HCT116 (cell line): ENCODE measurements at regions not wholly inside any gene's neighbourhood (a gene's known extent, or its start where the extent isn't known, plus 50 kb on each side); places are given as distances from the start of the nearest gene placed in this dataset.

Experiments
- ATAC-seq: fragments of 200-7000 bp; cut with Tn5 transposase; 2 replicates; pipeline ENCODE4 v1.9.1; 2020; ENCODE audit warnings: mild to moderate bottlenecking, moderate library complexity
- BruUV-seq: library from RNA; stranded (reverse); fragments of 400-500 nt; replicated peaks from 2 replicates; lab custom pipeline; 2021; lab: Mats Ljungman, UMichigan
- CTCF ChIA-PET: fragments of 300-600 bp; sonication (Branson Sonifier 250); formaldehyde crosslinking; loops from one replicate; lab custom pipeline; 2021; ENCODE audit warnings: antibody characterized with exemption; lab: Charles Lee
- POLR2A ChIA-PET: fragments of 300-600, 350-600 bp; sonication (Branson Sonifier 250); formaldehyde crosslinking; loops from one replicate; lab custom pipeline; 2021; ENCODE audit warnings: antibody characterized with exemption; lab: Charles Lee
- RAD21 ChIA-PET, 2 experiments: fragments of 300-600 bp; sonication (Branson Sonifier 250); formaldehyde crosslinking; loops; one replicate each; lab custom pipeline; 2023; ENCODE audit warnings: low total read pairs in 2 of 2; ENCODE audit not compliant: uncharacterized antibody in 2 of 2, unreplicated experiment in 2 of 2, low non-redundant PET in 1 of 2; lab: Charles Lee
- DNase-seq: peaks from one replicate; pipeline ENCODE4 v3.0.0-alpha.2; 2010; ENCODE audit warnings: low read depth, low spot score
- H2AFZ ChIP-seq: fragments of 200-600 bp; shearing (Covaris generic), sonication (generic); 2 replicates; pipeline ENCODE4 v1.6.1; 2017; ENCODE audit warnings: low read depth, mixed run types, mixed read lengths, antibody characterized with exemption, low read length; ENCODE audit not compliant: poor library complexity, severe bottlenecking
- H3K27ac ChIP-seq: 2 replicates; pipeline ENCODE4 v1.5.1; 2012; ENCODE audit warnings: low read depth, low read length
- H3K27me3 ChIP-seq: fragments of 200-600 bp; sonication (generic); 2 replicates; pipeline ENCODE4 v1.6.1; 2016; ENCODE audit warnings: mixed run types, low read length, mixed read lengths; ENCODE audit not compliant: insufficient read depth
- H3K36me3 ChIP-seq, 2 experiments: fragments of 200-500 bp in 1 of 2; fragments of 200-600 bp in 1 of 2; sonication (Bioruptor generic) in 1 of 2; sonication (generic) in 1 of 2; 2 replicates each; pipeline versions ENCODE4 v1.5.1 to v1.6.1; 2014 to 2016; ENCODE audit warnings: low read length in 2 of 2, inconsistent platforms in 1 of 2, mixed read lengths in 1 of 2, mixed run types in 1 of 2; ENCODE audit not compliant: insufficient read depth in 2 of 2, control insufficient read depth in 1 of 2
- H3K4me1 ChIP-seq, 2 experiments: fragments of 200-600 bp in 1 of 2; sonication (generic) in 1 of 2; 2 replicates each; pipeline versions ENCODE4 v1.5.1 to v1.6.1; 2012 to 2017; ENCODE audit warnings: low read length in 2 of 2, inconsistent platforms in 1 of 2, mild to moderate bottlenecking in 1 of 2, mixed read lengths in 1 of 2, mixed run types in 1 of 2, moderate library complexity in 1 of 2; ENCODE audit not compliant: insufficient read depth in 2 of 2, control insufficient read depth in 1 of 2
- H3K4me2 ChIP-seq: fragments of 200-600 bp; sonication (generic); 2 replicates; pipeline ENCODE4 v1.6.1; 2017; ENCODE audit warnings: mixed run types, low read length, mixed read lengths
- H3K4me3 ChIP-seq, 2 experiments: fragments of 200-600 bp in 1 of 2; sonication (generic) in 1 of 2; replicated peaks in 1 of 2; 2 replicates each; pipeline ENCODE4 v1.5.1; 2011 to 2016; ENCODE audit warnings: low read length in 2 of 2, control low read depth in 1 of 2, low read depth in 1 of 2, mild to moderate bottlenecking in 1 of 2, mixed read lengths in 1 of 2, mixed run types in 1 of 2
- H3K79me2 ChIP-seq: fragments of 200-600 bp; sonication (generic); 2 replicates; pipeline ENCODE4 v1.6.1; 2017; ENCODE audit warnings: mild to moderate bottlenecking, mixed run types, low read length, moderate library complexity, mixed read lengths; ENCODE audit not compliant: insufficient read depth
- H3K9ac ChIP-seq: fragments of 200-600 bp; sonication (generic); 2 replicates; pipeline ENCODE4 v1.6.1; 2016; ENCODE audit warnings: low read length, mixed read lengths
- H3K9me2 ChIP-seq: fragments of 200-600 bp; sonication (generic), shearing (Covaris generic); 2 replicates; pipeline ENCODE4 v1.6.1; 2017; ENCODE audit warnings: mixed run types, mild to moderate bottlenecking, moderate library complexity; ENCODE audit not compliant: insufficient read depth
- H3K9me3 ChIP-seq, 2 experiments: fragments of 200-500 bp in 1 of 2; fragments of 200-600 bp in 1 of 2; sonication (Bioruptor generic) in 1 of 2; sonication (generic) in 1 of 2; 2 replicates each; pipeline ENCODE4 v1.6.1; 2014 to 2017; ENCODE audit warnings: low read length in 2 of 2, mixed read lengths in 2 of 2, inconsistent platforms in 1 of 2, low read depth in 1 of 2, mild to moderate bottlenecking in 1 of 2, mixed run types in 1 of 2, moderate library complexity in 1 of 2; ENCODE audit not compliant: control insufficient read depth in 1 of 2, insufficient read depth in 1 of 2
- H4K20me1 ChIP-seq: fragments of 200-600 bp; sonication (generic), shearing (Covaris generic); 2 replicates; pipeline ENCODE4 v1.6.1; 2017; ENCODE audit warnings: mixed run types, mild to moderate bottlenecking, moderate library complexity; ENCODE audit not compliant: insufficient read depth
- CEBPB ChIP-seq: IDR thresholded peaks from 2 replicates; pipeline ENCODE4 v1.6.1; 2012; ENCODE audit warnings: low read depth
- EGR1 ChIP-seq: IDR thresholded peaks from 2 replicates; pipeline ENCODE4 v1.6.1; 2012; ENCODE audit warnings: low read depth
- ELF1 ChIP-seq: IDR thresholded peaks from 2 replicates; pipeline ENCODE4 v1.6.1; 2012; ENCODE audit warnings: low read depth, borderline replicate concordance
- JUND ChIP-seq: IDR thresholded peaks from 2 replicates; pipeline ENCODE4 v1.6.1; 2012
- MAX ChIP-seq: IDR thresholded peaks from 2 replicates; pipeline ENCODE4 v1.6.1; 2012
- POLR2A ChIP-seq: IDR thresholded peaks from 2 replicates; pipeline ENCODE4 v1.7.0; 2011; ENCODE audit warnings: borderline replicate concordance; ENCODE audit not compliant: insufficient read depth, insufficient read length; ENCODE audit errors: extremely low read depth
- RAD21 ChIP-seq: IDR thresholded peaks from 2 replicates; pipeline ENCODE4 v1.6.1; 2012; ENCODE audit warnings: low read depth, mild to moderate bottlenecking
- SIN3A ChIP-seq: IDR thresholded peaks from 2 replicates; pipeline ENCODE4 v1.6.1; 2012; ENCODE audit warnings: low read depth
- SRF ChIP-seq: IDR thresholded peaks from 2 replicates; pipeline ENCODE4 v1.6.1; 2012; ENCODE audit warnings: low read depth
- TCF7L2 ChIP-seq: IDR thresholded peaks from 2 replicates; pipeline ENCODE4 v1.7.0; 2011; ENCODE audit warnings: borderline replicate concordance, inconsistent platforms; ENCODE audit not compliant: insufficient read depth, insufficient read length; ENCODE audit errors: extremely low read depth
- ZNF274 ChIP-seq: fragments of 200-500 bp; sonication (Bioruptor generic); IDR thresholded peaks from 2 replicates; pipeline ENCODE4 v1.6.1; 2014; ENCODE audit warnings: mild to moderate bottlenecking, low read depth, low read length, inconsistent platforms
- intact Hi-C: fragments of 100-400 bp; cut with micrococcal nuclease; formaldehyde crosslinking; loops from 2 replicates; pipeline ENCODE4 v1.10.0; 2022
- TF ChIP-seq, protein P1 (sequence below): IDR thresholded peaks from 2 replicates; pipeline ENCODE4 v1.6.1; 2011; ENCODE audit warnings: mild to moderate bottlenecking, low read length, moderate library complexity; ENCODE audit not compliant: insufficient replicate concordance; ENCODE audit errors: extremely low read depth

DNA sequence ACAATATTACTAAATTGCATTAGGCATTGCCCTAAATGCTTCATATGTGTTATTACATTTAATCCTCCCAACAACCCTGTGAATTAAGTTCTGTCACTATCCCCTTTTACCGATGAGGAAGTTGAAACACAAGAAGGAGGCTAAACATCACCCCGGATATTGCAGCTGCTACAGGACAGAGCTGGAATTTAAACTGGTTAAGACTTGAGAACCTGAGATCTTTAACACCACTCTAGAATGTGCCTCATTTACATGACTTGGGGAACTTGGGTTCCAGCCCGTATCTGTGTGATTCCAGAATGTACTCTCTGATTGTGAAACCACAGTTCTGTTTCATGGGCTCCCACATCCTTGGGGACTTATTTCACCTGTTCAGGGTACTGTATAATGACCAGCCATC is 165.1 kb upstream of the PPARGC1A start:
- Histone ChIP-seq H3K9me3 (no peaks in the 10 kb centered on the region; a peak in 1 of 4 replicates), H3K27ac (no peak overlapping the region), H3K36me3 (no peaks in the 10 kb centered on the region), H3K27me3 (no peaks in the 10 kb centered on the region), H3K4me2 (no peak overlapping the region), H3K79me2 (no peaks in the 10 kb centered on the region), H3K9ac (no peak overlapping the region), H3K4me1 (no peaks in the 10 kb centered on the region), H2AFZ (no peak overlapping the region), H3K4me3 (no peak overlapping the region), H4K20me1 (no peaks in the 10 kb centered on the region), H3K9me2 (no peaks in the 10 kb centered on the region)
- POLR2A ChIA-PET, result no interaction called here
- intact Hi-C loops, result no loop called here
- TF ChIP-seq JUND, result no peak
- TF ChIP-seq TCF7L2, result no peak
- TF ChIP-seq CEBPB, result no peak
- no peak for TF ChIP-seq MAX
- TF ChIP-seq SRF, result no peak
- no peak for TF ChIP-seq ELF1
- RAD21 ChIA-PET, result no interaction called here
- no peak for DNase-seq
- CTCF ChIA-PET, result no interaction called here
- BruUV-seq, result no TSS peak
- ATAC-seq, result no peak

DNA sequence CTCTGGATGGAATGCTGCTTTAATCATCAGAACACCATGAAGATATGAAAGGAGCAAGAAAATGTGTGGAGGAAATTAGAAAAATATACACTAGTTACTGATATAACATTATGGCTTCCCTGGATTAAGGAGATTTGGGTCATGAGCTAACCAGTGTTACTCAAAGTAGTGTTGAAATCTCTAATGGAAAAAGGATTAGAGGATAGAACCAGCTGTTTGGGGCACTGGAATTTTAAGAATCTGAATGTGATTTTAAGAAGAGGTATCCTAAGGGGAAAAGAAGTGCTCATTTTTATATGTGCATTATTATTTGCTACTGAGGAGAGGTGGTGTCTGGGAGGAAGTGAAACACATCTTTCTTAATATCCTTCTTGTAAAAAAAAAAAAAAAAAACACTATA is 164.1 kb upstream of the PPARGC1A start:
- CTCF ChIA-PET, result no interaction called here
- Histone ChIP-seq H3K79me2 (no peaks in the 10 kb centered on the region), H3K4me1 (no peaks in the 10 kb centered on the region), H3K9me3 (peaks cover 0 to 4% of the 10 kb centered on the region in 2 experiments; a peak in 1 of 4 replicates), H3K4me2 (no peak overlapping the region), H2AFZ (no peak overlapping the region), H3K4me3 (no peak overlapping the region), H3K27ac (no peak overlapping the region), H3K9ac (no peak overlapping the region), H4K20me1 (no peaks in the 10 kb centered on the region), H3K27me3 (no peaks in the 10 kb centered on the region), H3K36me3 (no peaks in the 10 kb centered on the region), H3K9me2 (no peaks in the 10 kb centered on the region)
- no peak for ATAC-seq
- intact Hi-C loops, result no loop called here
- RAD21 ChIA-PET, result no interaction called here
- TF ChIP-seq SIN3A, result no peak
- TF ChIP-seq EGR1, result no peak
- TF ChIP-seq ZNF274, result no peak
- TF ChIP-seq, protein P1, sequence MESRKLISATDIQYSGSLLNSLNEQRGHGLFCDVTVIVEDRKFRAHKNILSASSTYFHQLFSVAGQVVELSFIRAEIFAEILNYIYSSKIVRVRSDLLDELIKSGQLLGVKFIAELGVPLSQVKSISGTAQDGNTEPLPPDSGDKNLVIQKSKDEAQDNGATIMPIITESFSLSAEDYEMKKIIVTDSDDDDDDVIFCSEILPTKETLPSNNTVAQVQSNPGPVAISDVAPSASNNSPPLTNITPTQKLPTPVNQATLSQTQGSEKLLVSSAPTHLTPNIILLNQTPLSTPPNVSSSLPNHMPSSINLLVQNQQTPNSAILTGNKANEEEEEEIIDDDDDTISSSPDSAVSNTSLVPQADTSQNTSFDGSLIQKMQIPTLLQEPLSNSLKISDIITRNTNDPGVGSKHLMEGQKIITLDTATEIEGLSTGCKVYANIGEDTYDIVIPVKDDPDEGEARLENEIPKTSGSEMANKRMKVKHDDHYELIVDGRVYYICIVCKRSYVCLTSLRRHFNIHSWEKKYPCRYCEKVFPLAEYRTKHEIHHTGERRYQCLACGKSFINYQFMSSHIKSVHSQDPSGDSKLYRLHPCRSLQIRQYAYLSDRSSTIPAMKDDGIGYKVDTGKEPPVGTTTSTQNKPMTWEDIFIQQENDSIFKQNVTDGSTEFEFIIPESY, result no peak
- no peak for TF ChIP-seq ELF1
- TF ChIP-seq JUND, result no peak
- TF ChIP-seq POLR2A, result no peak
- TF ChIP-seq RAD21, result no peak
- BruUV-seq, result no TSS peak
- POLR2A ChIA-PET, result no interaction called here
- DNase-seq, result no peak
